ENCODE measurements at regions not wholly inside any gene's neighbourhood (a gene's known extent, or its start where the extent isn't known, plus 50 kb on each side); places are given as distances from the start of the nearest gene placed in this dataset.

GRCh38 chr13:78780708-78781107 lies 121.8 kb upstream of the OBI1 start:
- DNase-seq (ENCODE audit: low read depth), result no peak

GRCh38 chr13:78779608-78780007 lies 120.7 kb upstream of the OBI1 start:
- no peak for DNase-seq (ENCODE audit: low read depth)

- no peak for DNase-seq (ENCODE audit: low read depth)
Observed at GRCh38 chr13:78777976-78778375, 119.0 kb upstream of the OBI1 start.

- no peak for DNase-seq (ENCODE audit: low read depth)
Observed at GRCh38 chr13:78777396-78777795, 118.4 kb upstream of the OBI1 start.

- no peak for DNase-seq (ENCODE audit: low read depth)
Observed at GRCh38 chr13:78772933-78773332, 114.0 kb upstream of the OBI1 start.

GRCh38 chr13:78770601-78771000 lies 111.6 kb upstream of the OBI1 start:
- no peak for DNase-seq (ENCODE audit: low read depth)

GRCh38 chr13:78768950-78769349 lies 110.0 kb upstream of the OBI1 start:
- no peak for DNase-seq (ENCODE audit: low read depth)

GRCh38 chr13:78764665-78765064 lies 105.7 kb upstream of the OBI1 start:
- DNase-seq (ENCODE audit: low read depth), result no peak

- DNase-seq (ENCODE audit: low read depth), result no peak
Observed at GRCh38 chr13:78762825-78763224, 103.9 kb upstream of the OBI1 start.

GRCh38 chr13:78759704-78760103 lies 100.7 kb upstream of the OBI1 start:
- DNase-seq (ENCODE audit: low read depth), result no peak

- no peak for DNase-seq (ENCODE audit: low read depth)
Observed at GRCh38 chr13:78758549-78758948, 99.6 kb upstream of the OBI1 start.

- no peak for DNase-seq (ENCODE audit: low read depth)
Observed at GRCh38 chr13:78753435-78753834, 94.5 kb upstream of the OBI1 start.

- DNase-seq (ENCODE audit: low read depth), result no peak
Observed at GRCh38 chr13:78750735-78751134, 91.8 kb upstream of the OBI1 start.

GRCh38 chr13:78743973-78744372 lies 85.0 kb upstream of the OBI1 start:
- no peak for DNase-seq (ENCODE audit: low read depth)

GRCh38 chr13:78742659-78743058 lies 83.7 kb upstream of the OBI1 start:
- no peak for DNase-seq (ENCODE audit: low read depth)

- DNase-seq (ENCODE audit: low read depth), result no peak
Observed at GRCh38 chr13:78736142-78736541, 77.2 kb upstream of the OBI1 start.

- no peak for DNase-seq (ENCODE audit: low read depth)
Observed at GRCh38 chr13:78732445-78733017, 73.6 kb upstream of the OBI1 start.

GRCh38 chr13:78722700-78723099 lies 63.7 kb upstream of the OBI1 start:
- no peak for DNase-seq (ENCODE audit: low read depth)

- DNase-seq (ENCODE audit: low read depth), result no peak
Observed at GRCh38 chr13:78719367-78719766, 60.4 kb upstream of the OBI1 start.

- no peak for DNase-seq (ENCODE audit: low read depth)
Observed at GRCh38 chr13:78714717-78715116, 55.8 kb upstream of the OBI1 start.

- no peak for DNase-seq (ENCODE audit: low read depth)
Observed at GRCh38 chr13:78712831-78713230, 53.9 kb upstream of the OBI1 start.

GRCh38 chr13:78709028-78709427 lies 50.1 kb upstream of the OBI1 start:
- DNase-seq (ENCODE audit: low read depth), result no peak

All from T-helper 22 cell (primary cell).